ENCODE measurements at regions not wholly inside any gene's neighbourhood (a gene's known extent, or its start where the extent isn't known, plus 50 kb on each side); places are given as distances from the start of the nearest gene placed in this dataset.

DNA sequence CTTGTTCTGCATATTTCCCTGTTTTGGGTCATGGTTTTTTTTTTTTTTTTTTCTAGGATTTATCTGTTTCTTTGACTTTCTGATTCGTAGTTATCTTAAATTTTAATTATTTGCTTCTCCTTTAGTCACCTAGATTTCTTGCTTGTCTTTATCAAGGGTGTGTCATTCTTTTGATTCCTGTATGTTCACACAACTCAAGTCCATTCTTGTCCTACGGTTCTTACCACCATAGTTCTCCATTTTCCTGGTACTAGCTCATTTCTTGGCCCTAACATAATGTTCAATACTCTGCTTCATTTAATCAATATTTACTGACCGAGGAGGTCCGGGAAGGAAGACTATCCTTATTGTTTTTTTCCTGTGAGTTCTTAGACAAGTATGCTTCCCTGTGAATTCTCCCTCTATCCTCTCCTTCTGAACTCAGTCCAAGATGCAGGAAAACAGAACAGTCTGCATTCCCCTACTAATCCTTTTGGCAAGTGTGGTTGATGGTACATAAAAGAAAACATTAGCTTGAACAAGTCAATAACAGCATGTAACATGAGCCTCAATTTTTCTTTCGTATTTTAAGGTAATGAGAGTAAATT is 1346.4 kb upstream of the SEL1L start:
- no peak overlapping the region for H3K27ac ChIP-seq
- intact Hi-C loops (cut with DNase I), result no loop called here
- TF ChIP-seq POLR2A (IDR thresholded peaks at IDR 0.05) (no peak), POLR2AphosphoS5 (IDR thresholded peaks at IDR 0.05; ENCODE audit: insufficient read depth in 1 of 2, low read depth in 1 of 2) (no peak)
- TF ChIP-seq, protein P1, sequence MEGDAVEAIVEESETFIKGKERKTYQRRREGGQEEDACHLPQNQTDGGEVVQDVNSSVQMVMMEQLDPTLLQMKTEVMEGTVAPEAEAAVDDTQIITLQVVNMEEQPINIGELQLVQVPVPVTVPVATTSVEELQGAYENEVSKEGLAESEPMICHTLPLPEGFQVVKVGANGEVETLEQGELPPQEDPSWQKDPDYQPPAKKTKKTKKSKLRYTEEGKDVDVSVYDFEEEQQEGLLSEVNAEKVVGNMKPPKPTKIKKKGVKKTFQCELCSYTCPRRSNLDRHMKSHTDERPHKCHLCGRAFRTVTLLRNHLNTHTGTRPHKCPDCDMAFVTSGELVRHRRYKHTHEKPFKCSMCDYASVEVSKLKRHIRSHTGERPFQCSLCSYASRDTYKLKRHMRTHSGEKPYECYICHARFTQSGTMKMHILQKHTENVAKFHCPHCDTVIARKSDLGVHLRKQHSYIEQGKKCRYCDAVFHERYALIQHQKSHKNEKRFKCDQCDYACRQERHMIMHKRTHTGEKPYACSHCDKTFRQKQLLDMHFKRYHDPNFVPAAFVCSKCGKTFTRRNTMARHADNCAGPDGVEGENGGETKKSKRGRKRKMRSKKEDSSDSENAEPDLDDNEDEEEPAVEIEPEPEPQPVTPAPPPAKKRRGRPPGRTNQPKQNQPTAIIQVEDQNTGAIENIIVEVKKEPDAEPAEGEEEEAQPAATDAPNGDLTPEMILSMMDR (IDR thresholded peaks at IDR 0.05), result no peak
- no peaks in the 10 kb centered on the region for H3K9me3 ChIP-seq
- DNase-seq (ENCODE audit: extremely low spot score in 2 of 2), result no peak
- no peak overlapping the region for H3K4me3 ChIP-seq
- H3K27me3 ChIP-seq, result no peaks in the 10 kb centered on the region
- H3K36me3 ChIP-seq, result no peaks in the 10 kb centered on the region
- no peaks in the 10 kb centered on the region for H3K4me1 ChIP-seq

DNA sequence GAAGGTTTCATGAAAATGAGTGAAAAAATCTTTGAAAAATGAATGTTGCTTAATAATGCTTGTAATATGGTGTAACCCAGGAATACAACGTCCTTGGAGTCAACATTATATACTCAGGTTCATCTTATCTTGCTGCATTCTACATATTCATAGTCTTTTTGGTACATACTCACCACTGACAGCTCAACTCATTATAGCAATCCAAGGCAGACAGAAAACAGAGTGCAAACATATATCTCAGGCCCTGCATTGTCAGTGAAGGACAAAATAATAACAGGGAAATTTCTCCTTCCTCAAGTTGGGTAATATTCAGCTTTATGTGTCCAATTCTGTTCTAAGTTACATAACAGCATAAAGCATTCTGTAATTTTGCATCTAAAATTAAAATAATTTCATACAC is 1353.0 kb upstream of the SEL1L start:
- Histone ChIP-seq H3K4me3 (no peak overlapping the region), H3K27me3 (no peaks in the 10 kb centered on the region), H3K4me1 (no peaks in the 10 kb centered on the region), H3K36me3 (no peaks in the 10 kb centered on the region), H3K9me3 (no peaks in the 10 kb centered on the region), H3K27ac (no peak overlapping the region)
- no peak for DNase-seq (ENCODE audit: extremely low spot score in 2 of 2)
- intact Hi-C loops (cut with DNase I), result no loop called here
- TF ChIP-seq POLR2A (IDR thresholded peaks at IDR 0.05) (no peak), POLR2AphosphoS5 (IDR thresholded peaks at IDR 0.05; ENCODE audit: insufficient read depth in 1 of 2, low read depth in 1 of 2) (no peak)
- TF ChIP-seq, protein P1 (IDR thresholded peaks at IDR 0.05), result no peak

DNA sequence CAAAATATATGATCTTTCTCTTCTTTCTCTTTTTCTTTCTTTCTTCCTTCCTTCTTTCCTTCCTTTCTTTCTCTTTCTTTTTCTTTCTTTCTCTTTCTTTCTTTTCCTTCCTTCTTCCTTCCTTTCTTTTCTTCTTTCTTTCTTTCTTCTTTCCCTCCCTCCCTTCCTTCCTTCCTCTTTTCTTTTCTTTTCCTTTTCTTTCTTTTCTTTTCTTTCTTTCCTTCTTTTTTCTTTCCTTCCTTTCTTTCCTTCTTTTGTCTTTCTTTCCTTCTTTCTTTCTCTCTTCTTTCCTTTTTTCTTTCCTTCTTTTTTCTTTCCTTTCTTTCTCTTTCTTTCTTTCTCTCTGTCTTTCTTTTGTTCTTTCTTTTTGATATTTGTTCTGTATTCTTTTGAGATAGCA is 1356.0 kb upstream of the SEL1L start:
- Histone ChIP-seq H3K27ac (no peak overlapping the region), H3K9me3 (no peaks in the 10 kb centered on the region), H3K4me1 (no peaks in the 10 kb centered on the region), H3K4me3 (no peak overlapping the region), H3K27me3 (no peaks in the 10 kb centered on the region), H3K36me3 (no peaks in the 10 kb centered on the region)
- no peak for DNase-seq (ENCODE audit: extremely low spot score in 2 of 2)
- TF ChIP-seq POLR2AphosphoS5 (IDR thresholded peaks at IDR 0.05; ENCODE audit: insufficient read depth in 1 of 2, low read depth in 1 of 2) (no peak), POLR2A (IDR thresholded peaks at IDR 0.05) (no peak)
- TF ChIP-seq, protein P1 (IDR thresholded peaks at IDR 0.05), result no peak
- intact Hi-C loops (cut with DNase I), result no loop called here

DNA sequence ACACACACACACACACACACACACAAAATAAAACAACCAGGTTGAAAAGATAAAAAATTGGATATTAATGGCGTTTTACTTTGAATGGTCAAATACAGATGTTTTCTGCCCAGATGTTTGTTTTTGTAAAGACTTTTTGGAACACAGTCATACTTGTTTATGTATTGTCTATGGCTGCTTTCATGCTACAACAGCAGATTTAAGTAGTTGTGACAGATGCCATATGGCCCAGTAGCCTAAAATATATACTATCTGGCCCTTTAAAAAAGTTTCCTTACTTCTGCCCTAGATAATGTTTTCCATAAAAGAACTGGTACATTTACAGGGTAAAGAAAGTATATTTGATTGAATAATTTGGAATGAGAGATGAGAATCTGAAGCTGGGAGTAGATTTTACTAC is 1362.8 kb upstream of the SEL1L start:
- Histone ChIP-seq H3K36me3 (no peaks in the 10 kb centered on the region), H3K4me1 (no peaks in the 10 kb centered on the region), H3K9me3 (no peaks in the 10 kb centered on the region), H3K27me3 (no peaks in the 10 kb centered on the region), H3K4me3 (no peak overlapping the region), H3K27ac (no peak overlapping the region)
- DNase-seq (ENCODE audit: extremely low spot score in 2 of 2), result no peak
- intact Hi-C loops (cut with DNase I), result no loop called here
- no peak for TF ChIP-seq POLR2AphosphoS5 (IDR thresholded peaks at IDR 0.05; ENCODE audit: insufficient read depth in 1 of 2, low read depth in 1 of 2)
- no peak for TF ChIP-seq POLR2A (IDR thresholded peaks at IDR 0.05)
- TF ChIP-seq, protein P1 (IDR thresholded peaks at IDR 0.05), result no peak

DNA sequence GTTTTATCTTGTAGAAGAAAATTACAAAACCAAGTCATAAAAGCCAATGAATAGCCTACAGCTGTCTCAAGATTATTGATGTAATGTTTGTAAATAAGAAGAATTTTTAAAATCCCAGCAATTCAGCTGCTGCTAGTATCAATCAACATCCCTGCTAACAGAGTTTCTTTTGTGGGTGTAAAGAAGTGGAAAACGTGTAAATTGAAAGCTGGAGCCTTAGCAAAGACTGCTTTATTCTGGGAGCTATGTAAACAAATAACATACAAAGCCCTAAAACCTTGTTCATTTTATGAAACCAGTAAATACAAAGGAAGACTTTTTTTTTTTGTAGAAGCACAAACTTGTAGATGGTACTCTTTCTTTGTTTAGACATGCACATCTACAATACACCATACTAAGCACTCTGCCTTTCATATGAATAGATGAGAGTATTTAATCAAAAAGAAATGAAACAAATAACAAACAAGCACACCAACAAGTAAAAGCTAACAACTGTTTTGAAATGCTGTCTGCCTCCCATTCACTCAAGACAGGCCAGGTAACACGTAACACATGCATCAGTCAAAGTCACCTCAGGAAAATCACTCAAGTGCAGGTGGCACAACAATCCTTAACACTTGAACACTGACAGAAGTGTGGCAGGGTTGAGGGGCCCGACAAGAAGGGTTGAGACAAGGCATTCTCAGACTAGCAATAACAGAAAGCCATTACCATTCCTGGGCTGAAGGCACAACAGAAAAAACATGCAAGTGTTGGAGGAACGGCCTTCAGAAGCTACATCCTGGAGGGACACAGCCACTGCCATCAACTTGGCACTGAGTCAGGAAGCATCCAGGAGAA is 1364.0 kb upstream of the SEL1L start:
- Histone ChIP-seq H3K36me3 (no peaks in the 10 kb centered on the region), H3K4me1 (no peaks in the 10 kb centered on the region), H3K27me3 (no peaks in the 10 kb centered on the region), H3K4me3 (no peak overlapping the region), H3K9me3 (no peaks in the 10 kb centered on the region), H3K27ac (no peak overlapping the region)
- intact Hi-C loops (cut with DNase I), result no loop called here
- no peak for DNase-seq (ENCODE audit: extremely low spot score in 2 of 2)
- TF ChIP-seq POLR2A (IDR thresholded peaks at IDR 0.05), result no peak
- no peak for TF ChIP-seq POLR2AphosphoS5 (IDR thresholded peaks at IDR 0.05; ENCODE audit: insufficient read depth in 1 of 2, low read depth in 1 of 2)
- TF ChIP-seq, protein P1 (IDR thresholded peaks at IDR 0.05), result no peak

Data from vagina (tissue), 2 donors.